B cell (primary cell): ENCODE measurements at regions not wholly inside any gene's neighbourhood (a gene's known extent, or its start where the extent isn't known, plus 50 kb on each side); places are given as distances from the start of the nearest gene placed in this dataset.
"Not testable (repeated sequence)": the region's sequence is repeated elsewhere in the genome, so short reads cannot be mapped to it uniquely, and the experiment has no call there.

Experiments used
- ATAC-seq: fragments of 200-7000 bp; cut with Tn5 transposase; one replicate; pipeline ENCODE4 v1.10.0; 2021; ENCODE audit warnings: low read depth, mild to moderate bottlenecking, moderate number of reproducible peaks, moderate library complexity
- CTCF ChIA-PET: fragments of 350-600 bp; sonication (Branson Sonifier 250); formaldehyde crosslinking; loops from one replicate; lab custom pipeline; 2021; ENCODE audit warnings: antibody characterized with exemption, inconsistent platforms; lab: Charles Lee
- POLR2A ChIA-PET: fragments of 350-600 bp; sonication (Branson Sonifier 250); formaldehyde crosslinking; loops from one replicate; lab custom pipeline; 2021; ENCODE audit warnings: antibody characterized with exemption; lab: Charles Lee
- DNase-seq: peaks from one replicate; pipeline ENCODE4 v3.0.0; 2013
- H2AFZ ChIP-seq: 2 replicates; pipeline ENCODE4 v1.6.1; 2012; ENCODE audit warnings: mild to moderate bottlenecking, low read depth, low read length; ENCODE audit not compliant: insufficient read depth, poor library complexity, severe bottlenecking
- H3K27ac ChIP-seq, 2 donors: 1 replicate in 1 of 2; 2 replicates in 1 of 2; pipeline ENCODE4 v1.5.1; 2012 to 2013; ENCODE audit warnings: low read length in 2 of 2, mild to moderate bottlenecking in 2 of 2, moderate library complexity in 1 of 2
- H3K27me3 ChIP-seq, 4 experiments: fragments of 200-600 bp in 1 of 4; sonication (generic) in 1 of 4; replicated peaks in 1 of 4; 1 replicate in 2 of 4; 2 replicates in 2 of 4; pipeline versions ENCODE4 v1.6.1 to v1.7.0; 2013 to 2016; ENCODE audit warnings: low read length in 3 of 4, mild to moderate bottlenecking in 2 of 4, mixed read lengths in 1 of 4, moderate library complexity in 1 of 4; ENCODE audit not compliant: insufficient read depth in 4 of 4, control insufficient read depth in 3 of 4; ENCODE audit errors: control extremely low read depth in 1 of 4
- H3K36me3 ChIP-seq, 2 experiments: replicated peaks in 1 of 2; 1 replicate in 1 of 2; 2 replicates in 1 of 2; pipeline versions ENCODE4 v1.6.1 to v1.7.1; 2013; ENCODE audit warnings: low read length in 1 of 2; ENCODE audit not compliant: insufficient read depth in 2 of 2, control insufficient read depth in 1 of 2; ENCODE audit errors: control extremely low read depth in 1 of 2, extremely low read depth in 1 of 2
- H3K4me1 ChIP-seq, 2 donors: fragments of 200-600 bp in 1 of 2; sonication (generic) in 1 of 2; 1 replicate in 1 of 2; 2 replicates in 1 of 2; pipeline versions ENCODE4 v1.5.1 to v1.6.1; 2013 to 2017; ENCODE audit warnings: low read length in 2 of 2; ENCODE audit not compliant: control insufficient read depth in 2 of 2, insufficient read depth in 2 of 2
- H3K4me2 ChIP-seq: replicated peaks from 2 replicates; pipeline ENCODE3; 2012; ENCODE audit warnings: mild to moderate bottlenecking, low read depth, low read length; ENCODE audit not compliant: poor library complexity, severe bottlenecking
- H3K4me3 ChIP-seq, 5 experiments: fragments of 200-600 bp in 1 of 5; sonication (generic) in 1 of 5; 1 replicate in 3 of 5; 2 replicates in 2 of 5; pipeline versions ENCODE4 v1.5.1 to v1.7.0; 2011 to 2016; ENCODE audit warnings: low read length in 4 of 5, mild to moderate bottlenecking in 4 of 5, low read depth in 2 of 5, control low read depth in 1 of 5, moderate library complexity in 1 of 5; ENCODE audit not compliant: insufficient read depth in 1 of 5; ENCODE audit errors: control extremely low read depth in 1 of 5, extremely low read depth in 1 of 5
- H3K79me2 ChIP-seq: fragments of 200-600 bp; sonication (generic); one replicate; pipeline ENCODE4 v1.6.0; 2016; ENCODE audit warnings: low read length; ENCODE audit not compliant: control insufficient read depth, insufficient read depth
- H3K9ac ChIP-seq: fragments of 200-600 bp; sonication (generic); 2 replicates; pipeline ENCODE4 v1.6.1; 2017; ENCODE audit warnings: mild to moderate bottlenecking, low read length, moderate library complexity
- H3K9me3 ChIP-seq, 3 donors: one replicate each; pipeline versions ENCODE4 v1.6.1 to v1.7.1; 2013; ENCODE audit warnings: low read length in 2 of 3; ENCODE audit not compliant: control insufficient read depth in 2 of 3, insufficient read depth in 1 of 3; ENCODE audit errors: control extremely low read depth in 1 of 3
- H4K20me1 ChIP-seq: 2 replicates; pipeline ENCODE4 v1.6.0; 2012; ENCODE audit warnings: mild to moderate bottlenecking, low read length; ENCODE audit not compliant: insufficient read depth, control insufficient read depth, poor library complexity, severe bottlenecking
- H3K27ac Mint-ChIP-seq: one replicate; pipeline ENCODE4 v1.8.0; 2021; ENCODE audit warnings: mixed read lengths
- H3K27me3 Mint-ChIP-seq: one replicate; pipeline ENCODE4 v1.8.0; 2021; ENCODE audit warnings: mixed read lengths
- H3K4me1 Mint-ChIP-seq: one replicate; pipeline ENCODE4 v1.8.0; 2021; ENCODE audit warnings: mixed read lengths
- H3K4me3 Mint-ChIP-seq: one replicate; pipeline ENCODE4 v1.8.0; 2021; ENCODE audit warnings: mixed read lengths
- H3K9me3 Mint-ChIP-seq: one replicate; pipeline ENCODE4 v1.8.0; 2022; ENCODE audit warnings: mixed read lengths; ENCODE audit not compliant: insufficient read depth
- WGBS: methylation state at CpG from one replicate; pipeline ENCODE4 v1.1.5; 2013; ENCODE audit warnings: missing lambda C conversion rate; ENCODE audit not compliant: insufficient coverage; 5-methylcytosine and 5-hydroxymethylcytosine counted together
- intact Hi-C: fragments of 100-400 bp; cut with micrococcal nuclease; formaldehyde crosslinking; loops from one replicate; pipeline ENCODE4 v1.10.0; 2022

- H3K4me3 ChIP-seq, DNase-seq, H3K27ac Mint-ChIP-seq, H3K27me3 Mint-ChIP-seq, H3K4me1 ChIP-seq, H3K79me2 ChIP-seq, H3K27ac ChIP-seq, H3K27me3 ChIP-seq, H2AFZ ChIP-seq, ATAC-seq, CTCF ChIA-PET, H4K20me1 ChIP-seq, H3K36me3 ChIP-seq, intact Hi-C loops, H3K9ac ChIP-seq, H3K4me2 ChIP-seq, H3K4me3 Mint-ChIP-seq, POLR2A ChIA-PET, H3K4me1 Mint-ChIP-seq: not testable (repeated sequence)
- WGBS: 58% methylated on average over 3 of the region's 4 CpGs
- H3K9me3 Mint-ChIP-seq: peaks cover 12% of the 10 kb centered on the region
- H3K9me3 ChIP-seq: peaks cover 1 to 11% (median 6%) of the 10 kb centered on the region in 3 donors
Measured at GRCh38 chr21:5217933-5218332, 5303.4 kb upstream of the TPTE start.

- H3K27ac ChIP-seq, H3K4me3 ChIP-seq, H3K9ac ChIP-seq, H3K79me2 ChIP-seq, POLR2A ChIA-PET, H3K4me2 ChIP-seq, H4K20me1 ChIP-seq, CTCF ChIA-PET, H3K27ac Mint-ChIP-seq, H3K4me1 ChIP-seq, H2AFZ ChIP-seq, H3K27me3 Mint-ChIP-seq, H3K27me3 ChIP-seq, H3K4me3 Mint-ChIP-seq, DNase-seq, intact Hi-C loops, H3K36me3 ChIP-seq, H3K4me1 Mint-ChIP-seq, ATAC-seq: not testable (repeated sequence)
- peaks cover 20% of the 10 kb centered on the region for H3K9me3 Mint-ChIP-seq
- WGBS: 88% methylated on average over 2 of the region's 5 CpGs
- peaks cover 1 to 16% (median 6%) of the 10 kb centered on the region in 3 donors for H3K9me3 ChIP-seq
Measured at GRCh38 chr21:5219988-5220387, 5301.4 kb upstream of the TPTE start.

- H3K9me3 Mint-ChIP-seq: peaks cover 20% of the 10 kb centered on the region
- H3K27me3 Mint-ChIP-seq, H3K4me2 ChIP-seq, CTCF ChIA-PET, ATAC-seq, DNase-seq, POLR2A ChIA-PET, H3K27ac ChIP-seq, H3K79me2 ChIP-seq, H3K4me3 Mint-ChIP-seq, H3K27ac Mint-ChIP-seq, H3K4me1 ChIP-seq, H4K20me1 ChIP-seq, intact Hi-C loops, H3K4me1 Mint-ChIP-seq, H3K27me3 ChIP-seq, H2AFZ ChIP-seq, H3K9ac ChIP-seq, H3K36me3 ChIP-seq, H3K4me3 ChIP-seq: not testable (repeated sequence)
- H3K9me3 ChIP-seq: peaks cover 1 to 17% (median 6%) of the 10 kb centered on the region in 3 donors
- 68% methylated on average over 6 of the region's 6 CpGs for WGBS
Measured at GRCh38 chr21:5220468-5220867, 5300.9 kb upstream of the TPTE start.

- H3K27ac ChIP-seq, H3K79me2 ChIP-seq, H3K27me3 Mint-ChIP-seq, H3K4me3 ChIP-seq, ATAC-seq, H3K27me3 ChIP-seq, H2AFZ ChIP-seq, H3K27ac Mint-ChIP-seq, DNase-seq, H3K4me3 Mint-ChIP-seq, intact Hi-C loops, H3K4me1 Mint-ChIP-seq, H3K4me2 ChIP-seq, H4K20me1 ChIP-seq, CTCF ChIA-PET, H3K4me1 ChIP-seq, H3K36me3 ChIP-seq, H3K9ac ChIP-seq, POLR2A ChIA-PET: not testable (repeated sequence)
- 41% methylated on average over 1 of the region's 4 CpGs for WGBS
- H3K9me3 Mint-ChIP-seq: peaks cover 22% of the 10 kb centered on the region
- H3K9me3 ChIP-seq: peaks cover 2 to 17% (median 4%) of the 10 kb centered on the region in 3 donors
Measured at GRCh38 chr21:5221458-5222050, 5299.8 kb upstream of the TPTE start.
